C4-2B (cell line): ENCODE measurements at regions not wholly inside any gene's neighbourhood (a gene's known extent, or its start where the extent isn't known, plus 50 kb on each side); places are given as distances from the start of the nearest gene placed in this dataset.

Experiments used
- H3K27ac ChIP-seq: fragments of 450-650 bp; 2 replicates; pipeline ENCODE4 v1.5.1; 2017
- CTCF ChIP-seq: fragments of 450-650 bp; conservative IDR thresholded peaks from 2 replicates; pipeline ENCODE4 v1.5.1; 2017; ENCODE audit warnings: mild to moderate bottlenecking
- ZFX ChIP-seq: fragments of 450-650 bp; IDR thresholded peaks from 2 replicates; pipeline ENCODE4 v1.6.1; 2017

- TF ChIP-seq CTCF (no peak), ZFX (no peak)
- no peak overlapping the region for H3K27ac ChIP-seq
Measured at GRCh38 chr3:159026510-159026909, 224.7 kb downstream of the MFSD1 start.

DNA sequence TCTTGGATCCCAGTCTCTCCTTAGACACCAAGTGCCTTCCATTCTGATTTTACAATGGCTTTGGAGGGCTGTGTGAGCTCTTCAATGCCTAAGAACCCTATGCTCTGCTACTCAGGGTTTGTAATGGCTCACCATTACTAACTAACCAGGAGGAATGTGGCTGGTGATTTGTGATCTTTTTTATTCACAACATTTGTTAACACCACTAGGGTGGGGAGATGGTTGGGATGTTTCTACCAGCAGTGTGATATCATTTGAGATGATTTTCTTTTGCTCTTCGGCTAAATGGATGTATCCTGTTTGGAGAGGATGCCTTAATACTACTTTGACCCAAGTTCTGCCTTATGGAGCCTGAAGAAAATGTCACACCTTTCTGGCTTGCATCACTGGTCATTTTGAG is 226.9 kb downstream of the MFSD1 start:
- no peak overlapping the region for H3K27ac ChIP-seq
- TF ChIP-seq ZFX (no peak), CTCF (no peak)

- no peak overlapping the region for H3K27ac ChIP-seq
- TF ChIP-seq CTCF, result no peak
- no peak for TF ChIP-seq ZFX
Measured at GRCh38 chr3:159029306-159030026, 227.6 kb downstream of the MFSD1 start.

DNA sequence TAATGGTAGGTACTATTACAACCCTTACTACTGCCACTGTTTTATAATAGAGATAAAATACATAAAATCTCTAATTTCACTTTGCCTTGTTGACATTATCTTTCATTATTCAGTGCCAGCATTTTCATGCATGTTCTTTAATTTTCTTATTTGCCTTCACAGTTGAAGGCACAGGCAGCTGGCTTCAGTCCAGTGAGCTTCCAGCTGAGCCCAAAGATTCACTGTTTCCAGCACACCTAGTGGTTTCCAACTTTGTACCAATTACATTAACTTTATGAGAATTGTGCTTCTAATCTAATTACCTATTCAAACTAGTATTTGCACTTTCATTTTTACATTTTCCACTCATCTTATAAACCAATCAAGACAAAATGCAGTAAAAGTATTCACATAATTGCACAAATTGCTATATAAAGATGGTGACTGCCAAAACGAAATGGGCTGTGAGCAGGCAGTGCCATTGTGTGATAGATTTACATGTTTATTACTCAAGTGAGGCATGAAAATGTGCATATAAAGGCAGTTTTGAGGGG is 228.3 kb downstream of the MFSD1 start:
- TF ChIP-seq ZFX (no peak), CTCF (no peak)

DNA sequence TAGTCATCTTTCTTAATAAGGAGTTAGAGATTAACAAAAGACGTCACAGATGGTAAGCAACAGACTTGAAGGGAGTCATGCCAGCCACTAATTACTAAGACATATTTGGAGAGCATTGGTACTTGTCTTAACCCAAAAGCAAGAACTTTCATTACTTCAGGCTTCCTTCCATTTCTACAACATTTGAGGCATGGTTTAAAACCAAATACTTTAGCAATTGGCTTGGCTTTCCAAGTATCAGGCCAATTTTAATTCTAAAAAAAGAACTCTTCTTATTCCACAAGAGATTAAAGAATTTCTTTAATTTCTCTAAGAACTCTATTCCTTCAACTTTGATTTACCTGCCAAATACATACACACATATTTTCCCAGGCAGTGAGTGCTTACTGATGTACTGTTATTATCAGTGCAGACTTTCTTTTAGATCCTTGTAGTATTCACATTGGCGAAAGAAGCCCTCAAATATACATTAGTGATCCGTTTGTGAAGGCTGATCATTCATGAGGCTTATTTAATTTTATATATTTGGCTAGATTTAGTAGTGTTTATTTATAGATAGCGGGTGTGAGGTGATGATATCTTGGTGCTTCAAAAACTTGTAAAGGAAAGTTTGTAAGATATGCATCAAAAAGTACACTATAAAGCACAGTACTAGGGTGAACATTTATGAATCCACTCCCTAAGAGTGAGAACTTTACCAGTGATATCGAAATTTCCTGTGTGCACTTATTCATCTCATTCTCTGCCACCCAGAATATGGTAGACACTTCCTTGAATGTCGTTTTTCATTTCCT is 229.2 kb downstream of the MFSD1 start:
- TF ChIP-seq CTCF (no peak), ZFX (no peak)
- no peak overlapping the region for H3K27ac ChIP-seq

More for the DNA sequence above, 228.3 kb downstream of the MFSD1 start:
- no peak overlapping the region for H3K27ac ChIP-seq

- no peak for TF ChIP-seq ZFX
- TF ChIP-seq CTCF, result no peak
- no peak overlapping the region for H3K27ac ChIP-seq
Measured at GRCh38 chr3:159032311-159032710, 230.5 kb downstream of the MFSD1 start.

DNA sequence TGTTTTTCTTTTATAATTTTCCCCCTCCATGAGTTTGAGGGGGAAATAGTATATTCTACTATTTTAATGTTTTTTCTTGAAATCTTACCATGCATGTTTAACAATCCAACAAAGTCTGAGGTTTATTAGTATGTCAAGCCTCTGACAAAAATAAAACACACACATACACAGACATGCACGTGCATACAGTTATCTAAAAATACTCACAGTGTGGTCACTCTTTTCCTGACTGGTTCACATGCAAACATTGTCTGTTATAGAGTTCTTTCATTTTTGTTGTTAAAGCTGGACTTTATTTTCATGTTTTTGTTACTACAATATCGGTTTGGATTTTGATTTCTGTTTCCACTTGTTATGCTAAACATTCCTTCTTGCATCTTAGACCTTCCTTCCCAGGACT is 236.6 kb downstream of the MFSD1 start:
- no peak for TF ChIP-seq ZFX
- no peak for TF ChIP-seq CTCF
- no peak overlapping the region for H3K27ac ChIP-seq
